GM18502 (cell line): ENCODE measurements at regions not wholly inside any gene's neighbourhood (a gene's known extent, or its start where the extent isn't known, plus 50 kb on each side); places are given as distances from the start of the nearest gene placed in this dataset.
"Not testable (repeated sequence)": the region's sequence is repeated elsewhere in the genome, so short reads cannot be mapped to it uniquely, and the experiment has no call there.

Experiments used
- ATAC-seq: cut with Tn5 transposase; IDR thresholded peaks from one replicate; pipeline ENCODE4 v1.9.1; 2021; ENCODE audit warnings: mild to moderate bottlenecking; ENCODE audit not compliant: unreplicated experiment, poor library complexity

DNA sequence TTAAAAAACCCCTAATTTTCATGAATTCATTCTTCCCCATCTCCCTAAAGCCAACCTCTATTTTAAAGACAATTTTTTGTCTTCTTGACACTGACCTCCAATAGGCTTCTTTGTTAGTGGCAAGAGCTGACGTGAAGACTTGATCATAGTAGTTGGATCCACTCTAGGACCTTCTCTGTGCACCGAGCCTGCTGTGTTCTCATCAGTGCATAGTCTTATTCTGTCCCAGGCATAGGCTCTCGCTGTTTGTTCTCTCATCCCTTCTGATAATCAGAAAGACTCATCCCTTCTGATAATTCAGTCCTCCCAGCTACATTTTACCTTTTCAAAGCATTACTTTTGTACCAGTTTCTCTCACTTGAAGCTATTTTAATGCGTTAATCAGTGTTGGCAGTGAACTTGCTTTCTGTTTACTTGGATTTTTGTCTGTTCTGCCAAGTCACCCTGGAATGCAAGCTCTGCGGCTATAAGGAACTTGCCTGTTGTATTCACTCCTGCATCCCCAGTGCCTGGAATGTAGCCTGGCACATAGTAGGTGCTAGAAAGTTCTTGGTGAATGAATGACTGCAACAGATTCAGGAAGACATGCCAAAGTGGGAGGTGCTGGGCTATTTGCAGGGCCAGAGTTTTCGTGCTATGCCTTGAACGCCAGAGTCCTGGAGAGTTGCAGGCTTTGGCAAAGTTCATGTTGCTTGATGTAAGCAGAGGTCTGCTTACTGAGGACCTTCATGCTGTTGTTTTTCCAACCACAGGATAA lies 147.6 kb upstream of the MPHOSPH6 start:
- ATAC-seq, result no peak

- ATAC-seq, result no peak
Observed at GRCh38 chr16:82313754-82314153, 143.7 kb upstream of the MPHOSPH6 start.

DNA sequence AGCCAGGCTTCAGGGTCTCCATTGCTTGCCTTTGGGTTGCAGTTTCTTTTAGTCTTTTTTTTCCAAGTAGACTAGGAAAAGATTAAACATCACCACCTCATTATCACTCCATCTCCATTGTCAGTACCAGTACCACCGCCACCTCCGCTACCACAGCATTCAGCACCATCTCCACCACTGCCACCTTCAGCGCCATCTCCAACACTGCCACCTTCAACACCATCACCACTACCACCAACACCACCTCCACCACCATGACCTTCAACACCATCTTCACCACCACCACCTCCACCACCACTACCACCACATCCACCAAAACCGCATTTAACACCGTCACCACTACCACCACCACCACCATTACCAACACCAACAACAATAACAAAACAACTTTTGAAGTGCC lies 141.5 kb upstream of the MPHOSPH6 start:
- no peak for ATAC-seq

- ATAC-seq, result no peak
Observed at GRCh38 chr16:82302042-82302727, 132.2 kb upstream of the MPHOSPH6 start.

DNA sequence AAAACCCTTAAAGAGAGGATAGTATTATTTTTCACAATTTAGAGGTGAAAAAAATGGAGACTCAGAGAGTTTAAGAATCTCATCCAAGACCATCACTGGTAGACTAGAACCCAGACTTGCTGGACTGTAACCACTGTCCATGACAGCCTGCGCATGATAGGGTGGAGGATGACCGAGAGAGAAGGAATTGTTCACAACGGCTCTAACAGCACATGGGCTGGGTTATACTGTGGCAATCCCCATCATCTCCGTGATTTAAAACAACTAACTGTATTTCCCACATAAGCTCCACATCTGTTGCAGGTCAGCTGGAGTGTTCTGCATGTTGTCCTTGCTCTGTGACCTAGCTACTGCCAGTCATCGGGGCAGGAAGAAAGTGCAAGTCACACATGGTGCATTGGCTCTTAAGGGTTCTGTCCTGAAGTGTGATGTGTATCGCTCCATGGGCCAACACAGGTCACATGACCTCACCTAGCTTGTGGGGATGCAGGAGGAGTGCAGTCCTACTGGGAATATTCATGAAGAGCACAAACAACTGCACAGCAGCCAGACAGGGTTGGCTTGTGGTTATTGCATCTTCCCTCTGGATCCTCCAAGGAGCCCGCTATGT lies 131.2 kb upstream of the MPHOSPH6 start:
- no peak for ATAC-seq

DNA sequence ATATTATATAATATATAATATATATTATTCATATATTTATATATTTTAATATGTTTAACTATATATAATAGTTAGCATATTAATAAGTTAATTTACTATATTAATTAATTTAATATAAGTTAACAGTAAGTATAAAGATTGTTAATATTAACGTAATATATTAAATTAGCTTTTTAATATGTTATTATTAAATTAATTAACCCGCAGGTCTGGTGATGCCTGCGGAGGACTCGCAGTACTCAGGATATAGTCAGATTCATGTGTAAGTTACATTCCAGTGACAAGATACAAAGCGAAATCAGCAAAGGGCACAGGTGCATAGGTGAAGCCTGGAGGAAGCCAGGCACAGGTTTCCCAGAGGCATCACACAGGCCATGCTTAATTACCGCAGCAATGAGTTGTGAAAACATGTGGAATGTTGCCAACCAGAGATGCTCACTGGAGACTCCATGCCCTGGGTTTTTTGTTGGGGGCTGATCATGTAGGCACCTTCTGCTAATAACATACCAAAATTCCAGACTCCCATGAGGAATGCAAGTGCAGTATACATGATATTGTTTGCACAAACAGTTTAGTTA lies 130.4 kb upstream of the MPHOSPH6 start:
- no peak for ATAC-seq

DNA sequence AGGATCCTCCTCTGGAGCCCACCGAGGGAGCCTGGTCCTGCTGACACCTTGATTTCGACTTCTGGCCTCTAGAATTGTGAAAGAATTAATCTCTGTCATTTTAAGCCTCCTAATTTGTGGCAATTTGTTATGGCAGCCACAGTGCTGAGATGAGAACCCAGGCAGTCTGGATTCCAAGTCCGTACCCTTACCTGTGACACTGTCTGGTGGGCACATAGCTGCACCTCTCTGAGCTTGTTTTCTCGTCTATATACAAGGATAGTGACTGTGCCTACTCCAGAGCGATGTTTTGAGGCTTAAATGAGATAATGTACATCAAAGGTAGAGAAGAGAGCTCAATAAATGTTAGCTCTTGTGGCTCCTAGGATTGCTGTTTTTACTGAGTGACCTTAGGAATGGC lies 128.4 kb upstream of the MPHOSPH6 start:
- ATAC-seq, result no peak

GRCh38 chr16:82295290-82296201 lies 125.5 kb upstream of the MPHOSPH6 start:
- ATAC-seq, result no peak

DNA sequence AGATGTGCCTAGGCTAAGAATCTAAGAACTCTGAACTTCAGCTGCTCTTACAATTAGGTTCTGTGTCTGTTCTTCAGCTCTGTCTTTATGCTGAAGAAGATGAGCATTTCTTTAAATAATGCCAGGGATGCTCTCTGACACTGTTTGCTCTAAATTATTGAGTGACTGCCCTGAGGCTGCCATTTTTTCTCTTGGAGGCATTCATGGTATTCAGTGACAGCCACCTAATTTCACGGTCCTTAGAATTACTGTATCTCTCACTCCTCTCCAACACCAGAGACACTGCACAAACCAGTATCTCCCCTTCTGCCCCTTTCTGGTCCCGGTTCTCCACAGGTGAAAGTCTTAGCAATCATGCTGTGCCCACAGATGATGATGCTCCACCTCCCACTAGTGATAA lies 123.6 kb upstream of the MPHOSPH6 start:
- no peak for ATAC-seq

- no peak for ATAC-seq
Observed at GRCh38 chr16:82287937-82288336, 117.9 kb upstream of the MPHOSPH6 start.

- no peak for ATAC-seq
Observed at GRCh38 chr16:82282662-82283061, 112.6 kb upstream of the MPHOSPH6 start.

GRCh38 chr16:82281544-82281943 lies 111.5 kb upstream of the MPHOSPH6 start:
- ATAC-seq, result no peak

DNA sequence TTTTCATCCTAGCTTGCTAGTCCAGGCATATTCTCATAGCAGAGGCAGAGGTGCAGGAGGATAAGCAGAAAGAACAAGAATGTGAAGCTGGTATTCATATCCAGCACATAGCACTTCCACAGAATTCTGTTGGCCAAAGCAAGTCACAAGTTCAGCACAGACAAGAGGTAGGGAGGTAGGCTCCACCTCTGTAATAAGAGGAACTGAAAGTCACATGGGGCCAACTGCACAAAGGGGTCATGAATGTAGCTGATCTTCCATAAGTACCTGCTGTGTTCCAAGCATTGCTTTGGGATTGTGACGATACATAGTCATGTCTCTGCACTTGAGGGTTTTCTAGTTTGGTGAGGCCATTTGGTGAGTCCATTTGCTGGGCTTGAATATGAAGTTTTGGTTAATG lies 110.8 kb upstream of the MPHOSPH6 start:
- ATAC-seq, result no peak

DNA sequence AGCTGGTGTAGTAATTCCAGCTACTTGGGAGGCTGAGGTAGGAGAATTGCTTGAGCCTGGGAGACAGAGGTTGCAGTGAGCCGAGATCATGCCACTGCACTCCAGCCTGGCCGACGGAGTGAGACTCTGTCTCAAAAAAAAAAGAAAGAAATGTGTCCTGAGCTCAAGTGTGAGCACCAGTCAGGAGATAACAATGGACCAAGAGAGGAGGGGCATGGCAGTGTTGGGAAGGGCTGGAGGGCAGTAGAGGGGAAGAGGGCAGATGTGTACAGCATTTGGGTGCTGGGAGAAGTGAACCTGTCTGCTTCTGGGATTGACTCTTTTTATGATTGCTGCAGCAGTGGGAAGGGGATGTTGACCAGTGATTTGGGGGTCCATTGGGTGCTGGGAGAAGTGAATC lies 105.3 kb upstream of the MPHOSPH6 start:
- ATAC-seq, result not testable (repeated sequence)

DNA sequence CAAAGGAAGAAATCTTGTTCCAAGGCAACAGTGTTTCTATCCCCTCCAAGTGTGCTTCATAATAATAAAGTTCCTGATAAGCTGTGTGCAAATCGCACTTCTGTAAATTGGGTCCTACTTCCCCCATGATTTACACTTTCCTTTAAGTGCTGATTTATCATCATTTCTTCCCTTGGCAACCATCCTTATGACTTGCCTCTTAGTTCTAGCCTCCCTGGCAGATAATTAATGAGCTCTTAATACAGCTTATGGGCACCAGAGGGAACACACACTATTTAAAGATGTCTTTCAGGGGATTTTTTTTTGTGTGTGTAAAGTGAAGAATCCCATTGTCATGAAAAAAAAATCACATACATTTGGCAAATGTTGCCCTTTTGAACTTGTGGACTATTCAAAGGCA lies 101.6 kb upstream of the MPHOSPH6 start:
- ATAC-seq, result no peak

GRCh38 chr16:82267675-82268074 lies 97.7 kb upstream of the MPHOSPH6 start:
- ATAC-seq, result not testable (repeated sequence)

- ATAC-seq, result no peak
Observed at GRCh38 chr16:82265809-82266208, 95.8 kb upstream of the MPHOSPH6 start.

DNA sequence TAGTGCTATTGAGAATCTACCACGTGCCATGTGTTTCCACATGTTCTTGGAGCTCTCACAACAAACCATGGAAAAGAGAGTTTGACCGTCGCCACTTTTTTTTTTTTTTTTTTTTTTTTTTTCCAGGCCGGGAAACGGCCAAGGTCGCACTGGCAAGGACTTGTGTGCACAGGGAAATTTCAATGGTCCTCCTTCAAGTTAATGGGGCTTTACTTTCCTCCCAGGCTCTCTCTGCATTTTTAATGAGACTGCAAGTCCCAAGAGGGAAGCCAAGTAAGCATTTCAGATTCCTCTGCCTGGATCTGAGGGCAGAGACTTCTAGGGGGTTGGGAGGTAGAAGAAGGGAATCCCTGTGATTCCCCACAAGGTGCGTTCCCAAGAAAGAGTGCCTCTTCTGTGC lies 94.7 kb upstream of the MPHOSPH6 start:
- no peak for ATAC-seq

- ATAC-seq, result peak; percentile 71
Observed at GRCh38 chr16:82263521-82264143, 93.6 kb upstream of the MPHOSPH6 start.

DNA sequence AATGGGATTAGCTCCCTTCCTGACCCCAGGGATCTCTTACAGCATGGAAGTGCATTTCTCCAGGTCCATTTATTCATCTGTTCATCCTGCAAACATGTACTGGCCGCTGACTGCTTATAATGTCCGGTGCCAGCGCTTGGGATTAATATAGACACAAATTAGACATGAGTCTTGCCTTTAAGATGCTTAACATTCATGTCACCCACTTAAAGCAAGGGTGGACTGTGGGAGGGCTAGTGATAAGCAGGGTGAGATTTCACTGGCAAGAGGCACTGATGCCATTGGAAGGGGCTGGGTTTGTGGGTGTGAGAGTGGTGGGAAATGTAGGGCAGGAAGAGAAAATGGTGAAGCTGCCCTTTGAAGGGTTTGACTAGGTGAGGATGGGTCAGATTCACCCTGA lies 92.2 kb upstream of the MPHOSPH6 start:
- no peak for ATAC-seq
